ENCODE measurements at regions not wholly inside any gene's neighbourhood (a gene's known extent, or its start where the extent isn't known, plus 50 kb on each side); places are given as distances from the start of the nearest gene placed in this dataset.

- Histone ChIP-seq H4K20me1 (ENCODE audit: insufficient read depth) (no peaks in the 10 kb centered on the region), H3K4me2 (ENCODE audit: low read length) (no peak overlapping the region), H3K4me3 (replicated peaks in 1 of 2; ENCODE audit: low read depth in 1 of 2, low read length in 2 of 2) (no peak overlapping the region), H3K27ac (ENCODE audit: low read depth, low read length) (no peak overlapping the region), H3K9me2 (ENCODE audit: insufficient read depth) (no peaks in the 10 kb centered on the region), H3K27me3 (ENCODE audit: insufficient read depth, low read length) (no peaks in the 10 kb centered on the region), H3K4me1 (ENCODE audit: control insufficient read depth in 1 of 2, insufficient read depth in 2 of 2, low read length in 2 of 2) (no peaks in the 10 kb centered on the region), H3K9me3 (ENCODE audit: control insufficient read depth in 1 of 2, insufficient read depth in 1 of 2, low read depth in 1 of 2, low read length in 2 of 2) (no peaks in the 10 kb centered on the region), H3K79me2 (ENCODE audit: insufficient read depth, low read length) (no peaks in the 10 kb centered on the region), H2AFZ (ENCODE audit: low read depth, low read length, poor library complexity, severe bottlenecking) (no peak overlapping the region), H3K36me3 (ENCODE audit: control insufficient read depth in 1 of 2, insufficient read depth in 2 of 2, low read length in 2 of 2) (no peaks in the 10 kb centered on the region), H3K9ac (ENCODE audit: low read length) (no peak overlapping the region)
- CTCF ChIA-PET = no interaction called here
- intact Hi-C loops (cut with micrococcal nuclease) = no loop called here
- DNase-seq (ENCODE audit: low read depth, low spot score) (no peak), ATAC-seq (no peak)
- POLR2A ChIA-PET = no interaction called here
- RAD21 ChIA-PET (ENCODE audit: low non-redundant PET in 1 of 2, low total read pairs in 2 of 2, uncharacterized antibody in 2 of 2, unreplicated experiment in 2 of 2) = no interaction called here
- BruUV-seq (replicated peaks) = no TSS peak
- TF ChIP-seq TCF7L2 (IDR thresholded peaks at IDR 0.05; ENCODE audit: borderline replicate concordance, extremely low read depth, insufficient read depth, insufficient read length) (no peak), ZNF274 (IDR thresholded peaks at IDR 0.05; ENCODE audit: low read depth, low read length) (no peak), SRF (IDR thresholded peaks at IDR 0.05; ENCODE audit: low read depth) (no peak), RAD21 (IDR thresholded peaks at IDR 0.05; ENCODE audit: low read depth) (no peak), FOSL1 (IDR thresholded peaks at IDR 0.05; ENCODE audit: low read depth) (no peak), CBX3 (IDR thresholded peaks at IDR 0.05; ENCODE audit: low read depth) (no peak), POLR2AphosphoS5 (IDR thresholded peaks at IDR 0.05; ENCODE audit: low read depth, low read length) (no peak), ELF1 (IDR thresholded peaks at IDR 0.05; ENCODE audit: borderline replicate concordance, low read depth) (no peak), SP1 (IDR thresholded peaks at IDR 0.05; ENCODE audit: low read depth) (no peak), SIN3A (IDR thresholded peaks at IDR 0.05; ENCODE audit: low read depth) (no peak), EZH2 (IDR thresholded peaks at IDR 0.05) (no peak), POLR2A (IDR thresholded peaks at IDR 0.05; ENCODE audit: borderline replicate concordance, extremely low read depth, insufficient read depth, insufficient read length) (no peak)
- TF ChIP-seq, protein P1, sequence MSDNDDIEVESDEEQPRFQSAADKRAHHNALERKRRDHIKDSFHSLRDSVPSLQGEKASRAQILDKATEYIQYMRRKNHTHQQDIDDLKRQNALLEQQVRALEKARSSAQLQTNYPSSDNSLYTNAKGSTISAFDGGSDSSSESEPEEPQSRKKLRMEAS (IDR thresholded peaks at IDR 0.05) = no peak
- TF ChIP-seq, protein P2, sequence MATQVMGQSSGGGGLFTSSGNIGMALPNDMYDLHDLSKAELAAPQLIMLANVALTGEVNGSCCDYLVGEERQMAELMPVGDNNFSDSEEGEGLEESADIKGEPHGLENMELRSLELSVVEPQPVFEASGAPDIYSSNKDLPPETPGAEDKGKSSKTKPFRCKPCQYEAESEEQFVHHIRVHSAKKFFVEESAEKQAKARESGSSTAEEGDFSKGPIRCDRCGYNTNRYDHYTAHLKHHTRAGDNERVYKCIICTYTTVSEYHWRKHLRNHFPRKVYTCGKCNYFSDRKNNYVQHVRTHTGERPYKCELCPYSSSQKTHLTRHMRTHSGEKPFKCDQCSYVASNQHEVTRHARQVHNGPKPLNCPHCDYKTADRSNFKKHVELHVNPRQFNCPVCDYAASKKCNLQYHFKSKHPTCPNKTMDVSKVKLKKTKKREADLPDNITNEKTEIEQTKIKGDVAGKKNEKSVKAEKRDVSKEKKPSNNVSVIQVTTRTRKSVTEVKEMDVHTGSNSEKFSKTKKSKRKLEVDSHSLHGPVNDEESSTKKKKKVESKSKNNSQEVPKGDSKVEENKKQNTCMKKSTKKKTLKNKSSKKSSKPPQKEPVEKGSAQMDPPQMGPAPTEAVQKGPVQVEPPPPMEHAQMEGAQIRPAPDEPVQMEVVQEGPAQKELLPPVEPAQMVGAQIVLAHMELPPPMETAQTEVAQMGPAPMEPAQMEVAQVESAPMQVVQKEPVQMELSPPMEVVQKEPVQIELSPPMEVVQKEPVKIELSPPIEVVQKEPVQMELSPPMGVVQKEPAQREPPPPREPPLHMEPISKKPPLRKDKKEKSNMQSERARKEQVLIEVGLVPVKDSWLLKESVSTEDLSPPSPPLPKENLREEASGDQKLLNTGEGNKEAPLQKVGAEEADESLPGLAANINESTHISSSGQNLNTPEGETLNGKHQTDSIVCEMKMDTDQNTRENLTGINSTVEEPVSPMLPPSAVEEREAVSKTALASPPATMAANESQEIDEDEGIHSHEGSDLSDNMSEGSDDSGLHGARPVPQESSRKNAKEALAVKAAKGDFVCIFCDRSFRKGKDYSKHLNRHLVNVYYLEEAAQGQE (IDR thresholded peaks at IDR 0.05; ENCODE audit: low read depth) = no peak
- TF ChIP-seq, protein P3, sequence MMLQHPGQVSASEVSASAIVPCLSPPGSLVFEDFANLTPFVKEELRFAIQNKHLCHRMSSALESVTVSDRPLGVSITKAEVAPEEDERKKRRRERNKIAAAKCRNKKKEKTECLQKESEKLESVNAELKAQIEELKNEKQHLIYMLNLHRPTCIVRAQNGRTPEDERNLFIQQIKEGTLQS (IDR thresholded peaks at IDR 0.05) = no peak
Observed at GRCh38 chr13:84445776-84446175, 563.5 kb upstream of the SLITRK1 start.

Measured in HCT116 (cell line).